SK-N-MC (cell line): ENCODE measurements at regions not wholly inside any gene's neighbourhood (a gene's known extent, or its start where the extent isn't known, plus 50 kb on each side); places are given as distances from the start of the nearest gene placed in this dataset.

Experiments used
- EZH2 ChIP-seq: fragments of 200-600 bp; sonication (generic); IDR thresholded peaks from one replicate; pipeline ENCODE4 v1.6.1; 2017; ENCODE audit warnings: antibody characterized with exemption
- FOXP2 ChIP-seq: optimal IDR thresholded peaks from 2 replicates; pipeline ENCODE3; 2011; ENCODE audit warnings: mild to moderate bottlenecking, moderate library complexity; ENCODE audit not compliant: insufficient read depth; ENCODE audit errors: extremely low read length, control extremely low read depth
- POLR2AphosphoS5 ChIP-seq: IDR thresholded peaks from 2 replicates; pipeline ENCODE4 v1.6.1; 2012; ENCODE audit warnings: mild to moderate bottlenecking, low read depth, low read length, borderline replicate concordance

DNA sequence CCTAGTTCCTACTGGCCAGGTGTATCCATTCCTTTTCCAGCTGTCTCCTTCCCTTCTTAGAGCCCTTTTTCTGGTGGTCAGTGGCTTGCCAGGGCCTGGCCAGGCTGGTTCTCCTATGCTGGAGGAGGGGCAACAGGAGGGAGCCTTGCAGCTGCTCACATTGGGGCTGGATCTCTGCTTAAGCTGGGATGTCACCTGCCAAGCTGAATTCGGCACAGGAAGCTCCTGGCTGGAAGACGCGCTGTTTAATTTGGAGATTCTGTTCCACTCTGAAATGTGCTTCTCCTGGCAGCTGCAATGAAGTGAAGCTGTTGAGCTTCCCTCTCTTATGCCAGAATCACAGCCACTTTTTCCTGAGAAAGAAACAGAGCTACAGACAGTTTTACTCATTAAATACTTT is 56.0 kb upstream of the POU3F1 start:
- TF ChIP-seq POLR2AphosphoS5 (no peak), FOXP2 (no peak), EZH2 (no peak)
